Left renal pelvis (tissue), 4 donors: ENCODE measurements at regions not wholly inside any gene's neighbourhood (a gene's known extent, or its start where the extent isn't known, plus 50 kb on each side); places are given as distances from the start of the nearest gene placed in this dataset.
"Not testable (repeated sequence)": the region's sequence is repeated elsewhere in the genome, so short reads cannot be mapped to it uniquely, and the experiment has no call there.

ENCODE experiments used
- DNase-seq, 4 donors: peaks; one replicate each; pipeline ENCODE4 v3.0.0-alpha.2; 2013; ENCODE audit warnings: low read depth in 4 of 4, low spot score in 3 of 4

DNA sequence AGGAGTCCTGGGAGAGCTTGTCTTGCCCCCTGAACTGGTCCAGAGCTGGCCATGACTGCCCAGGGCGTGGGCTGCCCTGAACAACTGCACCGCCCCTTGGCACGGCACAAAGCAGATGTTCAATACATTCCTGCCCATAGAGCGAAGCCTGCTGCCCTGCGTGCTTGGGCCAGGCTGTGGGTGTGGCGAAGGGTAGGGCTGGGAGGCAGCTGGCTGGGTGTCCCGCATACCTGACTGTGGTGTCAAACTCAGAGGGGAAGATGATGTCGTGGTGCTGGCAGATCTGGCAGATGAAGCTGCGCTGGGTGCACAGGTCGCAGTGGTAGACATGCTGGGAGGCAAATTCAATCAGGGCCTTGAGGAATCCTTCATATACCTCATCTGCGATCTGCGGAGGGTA is 124.2 kb upstream of the SMURF2 start:
- no peak for DNase-seq

DNA sequence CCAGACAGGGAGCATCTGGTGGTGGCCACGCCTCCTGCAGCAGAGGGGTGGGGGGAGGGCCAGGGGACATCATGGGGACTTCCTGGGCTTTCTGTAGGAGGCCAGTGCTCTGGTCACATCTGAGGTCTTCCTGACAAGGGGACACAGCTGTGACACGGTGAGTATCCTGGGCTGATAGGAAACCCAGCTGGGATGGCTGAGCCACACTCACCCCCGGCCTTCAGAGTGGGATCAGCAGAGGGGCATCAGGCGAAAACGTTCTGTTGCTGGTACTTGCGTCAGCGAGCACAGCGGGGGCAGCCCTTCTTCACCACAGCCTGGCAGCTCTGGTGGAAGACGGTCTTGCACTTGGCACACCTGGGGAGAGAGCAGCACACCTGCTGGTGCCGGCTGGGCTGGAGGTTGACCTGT is 122.9 kb upstream of the SMURF2 start:
- no peak for DNase-seq

DNA sequence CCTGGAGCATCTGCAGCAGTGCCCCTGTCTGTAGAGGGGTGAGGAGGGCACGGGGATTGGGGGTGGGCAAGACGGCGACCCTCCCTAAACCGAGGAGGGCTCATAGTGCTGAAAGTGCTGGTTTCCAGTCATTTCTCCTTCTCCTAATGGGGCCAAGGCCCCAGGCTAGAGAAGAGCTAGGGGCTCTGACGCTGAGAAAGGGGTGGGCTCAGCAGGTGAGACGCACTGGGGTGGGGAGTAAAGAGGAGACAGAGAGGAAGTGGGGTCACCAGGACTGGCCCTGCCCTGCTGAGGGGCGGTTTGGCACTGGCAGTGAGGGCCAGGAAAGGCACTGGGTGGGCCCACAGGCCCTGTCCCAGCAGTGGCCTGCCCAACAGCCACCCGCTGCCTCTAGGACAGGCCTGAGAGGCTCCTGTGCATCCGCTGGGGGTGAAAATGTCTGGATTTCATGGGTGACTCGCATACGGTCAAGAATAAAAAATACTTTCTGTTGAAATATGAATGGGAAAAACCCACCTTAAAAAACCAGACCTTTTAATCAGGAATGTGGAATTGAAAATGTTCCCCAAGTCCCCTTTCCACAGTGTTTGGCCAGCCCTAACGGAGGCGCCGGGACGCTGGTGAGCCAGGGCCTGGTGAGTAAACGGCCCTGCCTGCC is 122.4 kb upstream of the SMURF2 start:
- DNase-seq, result no peak

DNA sequence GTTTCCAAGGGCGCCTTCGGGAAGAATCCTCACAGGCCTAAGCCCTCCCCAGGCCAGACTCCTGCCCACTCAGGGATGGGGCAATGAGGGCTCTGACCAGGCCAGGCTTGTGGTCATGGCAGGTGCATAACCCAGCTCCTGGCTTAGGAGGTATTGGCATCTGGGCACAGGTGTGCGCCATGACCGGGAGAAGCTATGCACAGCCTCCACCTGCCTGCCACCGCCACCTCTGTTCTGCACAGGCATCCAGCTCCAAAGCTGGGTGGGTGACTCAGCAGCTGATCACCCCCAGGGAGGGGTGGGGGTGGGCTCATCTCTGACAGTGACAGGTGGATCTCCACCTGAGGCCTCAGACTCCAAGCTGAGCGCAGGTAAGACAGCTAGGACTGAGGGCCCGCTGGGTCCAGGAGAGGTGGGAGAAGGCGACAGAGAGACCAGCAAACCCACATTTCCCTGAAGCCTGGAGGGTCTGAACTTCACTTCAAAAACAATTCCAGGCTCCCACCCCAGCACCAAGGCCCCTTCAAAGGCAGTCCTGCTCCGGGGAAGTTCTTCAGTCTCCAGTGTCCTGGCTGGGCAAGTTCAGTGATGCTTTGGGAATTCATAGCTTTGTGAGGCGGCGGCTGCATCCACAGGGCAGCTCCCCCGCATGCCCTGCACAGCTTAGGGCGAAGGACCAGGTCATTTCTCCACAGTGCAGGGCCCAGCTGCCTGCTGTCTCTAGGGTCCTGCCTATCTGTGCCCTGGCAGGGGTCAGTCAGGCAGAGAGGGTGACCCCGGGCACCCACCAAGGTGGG is 121.6 kb upstream of the SMURF2 start:
- no peak for DNase-seq

DNA sequence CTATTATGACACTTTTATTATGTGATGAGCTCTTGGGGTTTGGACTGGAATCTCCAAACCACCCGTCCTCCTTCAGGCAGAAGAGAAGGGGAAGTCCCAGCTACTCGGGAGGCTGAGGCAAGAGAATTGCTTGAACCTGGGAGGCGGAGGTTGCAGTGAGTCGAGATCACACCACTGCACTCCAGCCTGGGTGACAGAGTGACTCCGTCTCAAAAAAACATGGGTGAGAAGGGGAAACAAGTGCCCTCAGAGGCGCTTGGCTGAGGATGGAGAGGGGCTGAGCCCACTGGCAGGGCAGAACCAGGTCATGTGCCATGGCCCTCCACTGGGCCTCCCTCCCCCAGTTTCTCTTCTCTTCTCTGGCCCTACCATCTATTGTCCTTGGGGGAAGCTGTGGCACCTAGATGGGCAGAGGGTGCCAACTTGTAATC is 120.9 kb upstream of the SMURF2 start:
- no peak for DNase-seq

DNA sequence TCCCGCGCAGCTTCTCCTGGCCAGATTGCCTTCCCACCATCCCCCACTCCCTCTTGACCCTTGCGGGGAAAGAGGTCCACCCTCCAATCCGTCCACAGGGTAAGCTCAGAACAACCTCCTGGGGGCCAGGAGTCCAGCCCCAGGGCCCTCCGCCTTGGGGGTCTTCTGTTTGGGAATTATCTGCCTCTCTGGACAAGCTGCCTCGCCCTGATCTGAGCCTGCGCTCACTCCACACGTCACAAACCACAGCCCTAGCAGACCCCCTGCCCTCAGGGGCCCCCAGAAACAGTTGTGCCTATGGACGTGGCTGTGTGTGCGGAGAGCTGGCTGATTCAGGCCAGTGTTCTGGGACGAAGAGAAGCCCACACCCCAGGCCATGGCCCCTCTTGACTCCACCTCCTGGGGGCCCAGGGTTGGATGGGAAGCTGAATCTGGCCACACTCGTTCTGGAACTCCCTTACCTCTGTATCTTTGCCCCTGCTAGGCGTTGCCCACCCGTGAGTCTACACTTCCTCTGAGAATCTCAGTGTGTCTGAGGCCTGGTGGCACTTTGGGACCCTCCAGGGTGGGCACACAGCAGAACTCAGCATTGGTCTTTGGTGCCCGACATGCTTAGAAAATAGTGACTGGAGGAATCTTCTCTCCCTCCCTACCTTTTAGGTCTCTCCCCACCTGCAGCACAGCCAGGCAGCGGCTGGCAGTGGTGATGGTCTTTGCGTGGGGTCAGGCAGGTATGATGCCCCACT is 119.9 kb upstream of the SMURF2 start:
- DNase-seq, result no peak

DNA sequence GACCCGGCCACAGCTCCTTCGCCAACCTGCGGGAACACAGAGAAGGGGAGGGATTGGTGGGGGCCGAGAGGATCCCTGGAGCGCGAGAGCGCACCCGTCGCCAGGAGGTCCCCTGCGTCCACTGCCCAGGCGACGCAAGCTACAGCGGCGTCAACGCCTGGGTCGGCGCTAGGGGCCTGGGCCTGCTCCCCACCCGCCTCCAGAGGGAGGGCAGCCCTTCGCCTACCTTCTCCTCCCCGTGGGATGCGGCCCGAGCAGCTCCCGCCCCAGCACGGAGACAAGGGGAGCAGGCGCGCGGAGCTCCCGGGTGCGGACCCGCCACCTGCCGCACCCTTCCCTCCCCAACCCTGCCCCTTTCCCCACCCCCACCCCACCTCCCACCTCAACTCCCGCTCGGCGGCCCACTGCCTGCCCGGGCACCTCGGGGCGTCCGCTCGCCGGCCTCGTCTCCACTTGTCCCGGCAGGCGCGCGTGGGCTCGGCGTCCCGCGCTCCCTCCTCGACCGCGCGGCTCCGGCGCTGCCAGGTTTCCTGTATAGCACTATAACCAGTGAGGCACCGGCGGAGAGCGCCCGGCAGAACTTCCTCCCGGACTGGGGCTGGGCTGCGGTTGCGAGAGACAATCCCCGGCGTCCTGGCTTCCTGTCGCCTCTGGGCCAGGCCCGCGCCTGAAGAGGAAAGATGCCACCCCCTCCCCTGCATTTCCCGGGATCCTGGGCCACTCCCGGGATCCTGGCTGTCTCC is 119.1 kb upstream of the SMURF2 start:
- no peak for DNase-seq

DNA sequence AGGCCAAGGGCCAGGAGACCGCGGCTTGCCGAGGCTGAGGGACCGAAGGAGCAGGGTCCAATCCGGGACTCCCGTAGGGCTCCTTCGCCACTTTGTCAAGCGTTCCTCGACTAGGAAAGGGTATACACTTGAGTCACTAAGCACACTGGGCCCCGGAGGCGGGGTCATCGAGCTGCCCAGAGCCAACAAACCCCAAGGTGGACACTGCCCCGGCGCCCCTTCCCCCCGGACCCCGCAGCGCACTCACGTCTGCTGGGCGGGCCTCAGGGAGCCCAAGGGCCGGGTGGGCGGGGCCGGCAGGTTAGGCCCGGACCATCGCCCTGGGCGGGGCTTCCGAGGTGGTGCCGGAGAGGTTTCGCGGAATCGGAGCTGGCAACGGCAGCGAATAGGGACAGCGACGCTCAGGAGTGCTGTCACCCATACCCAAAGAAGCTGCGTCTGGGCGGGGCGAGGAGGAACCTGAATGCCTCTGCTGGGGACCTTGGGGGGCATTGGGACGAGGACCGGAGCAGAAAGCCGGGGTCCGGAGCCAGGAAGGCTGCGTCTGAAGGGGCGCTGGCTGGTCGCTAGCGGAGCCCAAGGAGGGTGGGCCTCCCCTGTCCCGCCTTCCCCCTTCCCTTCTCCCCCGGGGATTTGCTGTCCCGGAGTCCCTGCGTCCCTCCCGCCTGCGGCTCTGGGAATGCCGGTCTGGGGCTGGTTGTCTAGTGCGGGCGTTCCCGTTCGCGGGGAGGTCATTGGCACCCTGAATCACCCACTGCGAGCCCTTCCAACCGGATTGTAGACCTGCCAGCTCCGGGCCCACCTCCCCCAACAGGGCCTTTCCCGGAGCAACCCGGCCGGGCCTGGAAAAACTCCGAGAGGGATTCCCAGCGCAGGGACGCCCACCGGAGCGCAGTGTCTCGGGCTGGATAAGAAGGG is 118.2 kb upstream of the SMURF2 start:
- no peak for DNase-seq

DNA sequence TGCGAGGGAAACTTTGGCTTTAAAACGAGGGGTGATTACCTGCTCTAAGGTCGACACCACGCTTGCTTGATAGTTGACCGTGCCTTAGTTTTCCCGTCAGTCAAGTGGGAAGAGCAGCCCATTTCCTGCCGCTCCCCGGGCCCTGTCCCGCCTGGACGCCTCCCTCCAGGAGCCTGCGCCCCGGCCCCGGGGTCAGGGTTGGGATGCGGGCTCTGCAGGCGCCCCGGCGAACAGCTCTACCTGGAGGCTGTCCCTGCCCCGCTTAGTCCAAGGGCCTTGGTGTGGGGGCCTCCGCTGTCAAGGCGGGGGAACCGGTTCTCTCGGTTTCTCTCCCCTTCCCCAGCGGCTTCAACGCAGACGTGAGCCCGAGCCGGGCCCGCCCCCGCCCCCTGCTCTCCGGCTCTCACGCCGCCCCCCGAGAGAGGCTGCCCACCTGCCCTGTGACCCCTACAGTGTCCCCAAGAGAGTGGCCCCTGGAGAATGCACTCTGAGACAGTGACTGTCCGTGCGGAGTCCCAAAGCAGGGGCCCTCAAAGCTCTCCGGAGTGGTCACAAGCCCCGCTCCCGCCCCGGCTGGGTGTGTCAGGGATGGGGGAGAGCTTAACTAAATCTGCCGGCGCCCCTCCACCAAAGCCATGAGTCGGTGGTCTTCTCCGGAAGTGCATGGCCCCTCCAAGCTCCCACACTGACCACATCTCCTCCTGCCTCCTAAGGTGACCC is 117.4 kb upstream of the SMURF2 start:
- DNase-seq, result no peak

DNA sequence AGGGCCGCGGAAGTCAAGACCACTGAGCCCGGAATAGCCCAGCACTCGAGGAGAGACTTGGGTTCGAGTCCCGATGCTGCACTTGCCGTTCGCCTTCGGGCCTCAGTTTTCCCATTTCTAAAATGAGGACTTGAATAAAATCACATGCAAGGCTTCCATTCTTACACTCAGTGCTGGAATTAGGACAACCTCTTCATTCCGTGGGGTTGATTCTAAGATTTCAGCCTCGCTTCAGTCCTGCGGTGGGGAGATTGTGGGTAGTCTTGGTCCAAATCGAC is 116.9 kb upstream of the SMURF2 start:
- DNase-seq, result not testable (repeated sequence)

DNA sequence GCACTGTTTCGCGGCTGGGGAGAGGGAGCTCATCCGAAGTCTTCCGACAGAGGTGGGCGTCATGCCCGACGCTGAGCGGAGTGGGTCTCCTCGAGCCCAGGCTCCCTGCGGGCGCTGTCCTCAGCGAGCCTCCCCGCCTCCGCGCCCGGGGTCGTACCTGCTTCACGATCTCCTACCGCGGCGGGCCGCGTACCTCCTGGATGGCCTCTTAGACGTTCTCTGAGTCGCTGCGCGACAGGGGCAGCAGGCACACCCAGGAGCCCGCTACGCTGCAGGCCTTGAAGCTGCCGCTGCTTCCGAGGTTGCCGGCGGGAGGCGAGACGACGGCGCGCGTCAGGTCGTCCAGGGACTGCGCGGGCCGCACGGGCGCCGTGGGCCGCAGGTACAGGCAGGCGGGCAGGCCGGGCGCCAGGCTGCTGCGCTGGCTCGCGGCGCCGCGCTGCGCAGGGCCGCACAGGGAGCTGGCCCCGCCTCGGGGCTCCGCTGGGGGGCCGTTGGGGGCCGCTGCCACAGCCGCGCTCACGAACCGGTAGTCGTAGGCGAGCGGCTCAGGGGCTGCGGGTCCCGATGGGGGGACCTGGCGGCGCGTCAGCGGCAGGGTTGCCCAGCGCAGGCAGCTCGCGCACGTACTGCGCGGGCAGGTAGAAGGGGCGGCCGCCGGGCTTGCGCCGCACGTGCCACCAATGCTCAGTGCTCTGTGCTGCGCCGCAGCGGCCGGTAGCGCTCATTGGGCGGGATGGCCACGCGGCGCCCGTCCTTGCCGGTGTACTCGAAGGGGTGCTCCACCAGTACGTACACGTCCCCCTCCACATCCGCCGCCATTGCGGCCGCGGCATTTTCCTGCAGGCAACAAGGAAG is 116.4 kb upstream of the SMURF2 start:
- no peak for DNase-seq

DNA sequence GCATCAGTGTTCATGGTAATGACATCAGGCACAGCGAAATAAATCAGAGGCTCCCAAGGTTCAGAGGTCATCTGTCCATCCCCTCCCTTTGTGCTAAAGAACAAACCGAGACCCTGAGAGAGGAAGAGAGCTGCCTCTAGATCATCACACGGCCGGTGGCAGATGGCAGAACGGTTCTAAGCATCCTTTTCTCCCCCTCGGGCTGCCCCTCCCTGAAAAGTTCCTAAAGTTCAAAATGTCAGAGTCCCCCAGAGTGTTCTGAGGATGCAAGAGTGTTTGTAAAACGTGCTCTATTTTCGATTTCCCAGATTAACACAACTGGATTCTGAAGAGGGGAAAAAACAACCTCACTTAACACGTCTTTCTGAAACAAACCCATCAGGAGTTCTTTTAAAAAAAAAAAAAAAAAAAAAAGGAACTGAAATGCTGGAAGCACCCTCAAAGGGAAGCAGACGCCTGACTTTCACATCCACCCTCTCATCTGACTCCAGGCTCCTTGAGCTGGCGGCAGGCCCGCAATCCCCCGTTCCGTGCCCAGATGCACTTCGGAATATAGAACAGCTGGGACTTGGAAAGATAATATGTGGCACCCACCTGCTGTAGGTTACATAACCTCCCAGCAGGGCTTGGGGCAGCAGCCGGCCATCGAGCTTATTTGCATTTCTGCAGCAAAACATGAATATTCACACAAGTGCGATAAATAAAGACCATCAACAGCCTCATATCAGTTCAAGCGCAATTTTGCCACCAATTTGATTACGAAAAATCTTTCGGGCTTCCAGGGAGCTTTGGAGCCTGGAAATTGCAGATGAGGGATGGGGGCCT is 115.5 kb upstream of the SMURF2 start:
- DNase-seq, result no peak

DNA sequence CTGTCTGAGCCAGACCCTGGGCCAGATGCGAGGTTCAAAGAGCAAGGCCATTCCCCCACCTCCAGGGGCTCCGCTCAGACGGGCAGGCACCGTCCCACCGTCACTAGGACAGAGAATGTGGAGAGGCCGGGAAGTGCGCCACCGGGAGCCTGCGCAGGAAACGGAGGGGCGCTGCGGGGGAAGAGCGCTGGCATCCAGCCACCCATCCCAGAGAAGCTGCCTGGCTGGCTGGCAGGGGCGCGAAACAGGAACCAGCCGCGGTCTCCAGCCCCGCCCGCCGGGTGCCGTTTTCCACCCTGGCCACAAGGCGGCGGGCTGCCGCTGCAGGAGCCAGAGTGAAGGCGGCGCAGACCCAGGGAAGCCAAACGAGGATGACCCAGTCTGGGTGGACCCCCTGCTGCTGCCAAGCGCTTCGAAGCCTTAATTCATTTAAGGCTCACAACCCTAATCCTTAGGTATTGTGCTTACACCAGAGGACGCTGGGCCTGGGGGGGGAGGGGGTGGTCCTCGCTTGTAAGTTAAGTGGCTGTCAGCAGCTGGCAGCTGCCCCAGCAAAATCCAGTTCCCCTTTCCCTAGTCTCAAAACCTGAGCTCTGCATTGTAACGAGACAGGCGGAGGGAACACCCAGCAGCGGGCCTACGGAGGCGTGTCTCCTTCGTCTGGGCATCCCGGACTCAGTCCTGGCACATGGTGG is 114.8 kb upstream of the SMURF2 start:
- peak in 2 of 4 donors; percentile 58 to 69 for DNase-seq

DNA sequence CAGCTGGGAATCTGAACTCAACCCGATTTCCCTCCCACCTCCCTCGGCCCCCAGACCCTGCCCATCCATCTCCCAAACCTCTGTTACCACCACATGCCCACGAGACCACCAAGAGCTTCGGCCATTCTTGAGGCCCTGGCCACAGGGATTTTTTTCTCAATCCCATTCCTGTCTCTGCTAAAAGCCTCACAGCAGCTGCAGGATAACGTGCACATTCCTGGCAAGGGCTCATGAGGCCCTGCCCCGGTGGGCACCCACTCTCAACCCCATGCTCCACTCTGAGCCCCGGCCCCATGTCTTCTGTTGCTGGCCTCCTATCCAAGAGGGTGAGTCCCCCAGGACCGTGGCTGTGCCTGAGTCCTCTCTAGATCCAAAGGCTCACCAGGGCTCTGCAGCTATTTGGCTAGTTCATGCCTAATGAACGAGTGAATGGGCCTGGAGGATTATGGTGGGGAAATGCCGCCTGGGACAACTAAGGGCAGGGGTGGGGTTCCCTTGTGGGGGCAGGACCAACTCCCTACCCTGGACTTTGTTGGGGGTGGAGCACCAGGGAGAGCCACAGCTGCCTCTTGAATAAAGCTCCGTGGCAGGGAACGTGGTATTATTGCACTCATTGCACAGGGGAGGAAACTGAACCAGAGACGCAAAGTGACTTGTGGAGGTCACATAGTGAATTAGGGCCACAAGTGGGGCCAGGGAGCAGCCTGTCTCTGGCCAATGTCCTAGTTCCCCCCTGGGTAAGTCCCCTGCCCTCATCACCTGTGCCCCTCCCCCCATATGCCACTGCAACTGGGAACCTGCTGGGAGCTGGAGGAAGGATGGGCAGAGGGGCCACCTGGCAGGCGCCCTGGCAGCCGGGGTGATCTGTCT is 113.8 kb upstream of the SMURF2 start:
- DNase-seq, result no peak

DNA sequence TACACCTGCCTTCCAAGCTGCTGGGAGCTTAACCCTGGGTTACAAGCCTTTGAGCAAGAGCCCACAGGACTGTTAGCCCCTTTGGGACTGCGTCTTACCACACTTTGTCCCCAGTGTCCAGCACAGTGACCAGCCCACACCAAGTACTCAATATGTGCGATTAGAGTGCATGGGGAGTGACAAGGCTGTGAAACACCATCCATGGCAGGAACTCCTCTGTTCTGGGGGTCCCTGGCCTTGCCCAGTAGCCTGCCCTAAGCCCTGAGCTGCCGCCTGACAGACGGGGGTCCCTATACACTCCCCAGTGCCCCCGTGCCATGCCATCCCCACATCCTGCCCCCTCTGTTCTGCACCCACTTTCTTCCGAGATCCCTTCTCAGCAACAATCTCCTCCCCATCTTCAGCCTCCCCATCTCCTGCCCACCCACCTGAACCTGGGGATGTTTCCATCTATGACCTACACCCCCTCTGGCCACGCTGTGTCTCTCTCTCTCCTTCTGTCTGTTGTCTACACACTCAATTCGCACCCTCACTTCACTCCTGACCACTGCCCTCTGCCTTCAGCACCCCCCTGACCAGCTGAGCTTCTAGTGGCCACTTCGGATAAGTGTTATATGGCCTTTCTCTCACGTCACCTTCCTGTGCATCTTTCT is 112.9 kb upstream of the SMURF2 start:
- DNase-seq, result no peak
